ENCODE measurements at regions not wholly inside any gene's neighbourhood (a gene's known extent, or its start where the extent isn't known, plus 50 kb on each side); places are given as distances from the start of the nearest gene placed in this dataset.

DNA sequence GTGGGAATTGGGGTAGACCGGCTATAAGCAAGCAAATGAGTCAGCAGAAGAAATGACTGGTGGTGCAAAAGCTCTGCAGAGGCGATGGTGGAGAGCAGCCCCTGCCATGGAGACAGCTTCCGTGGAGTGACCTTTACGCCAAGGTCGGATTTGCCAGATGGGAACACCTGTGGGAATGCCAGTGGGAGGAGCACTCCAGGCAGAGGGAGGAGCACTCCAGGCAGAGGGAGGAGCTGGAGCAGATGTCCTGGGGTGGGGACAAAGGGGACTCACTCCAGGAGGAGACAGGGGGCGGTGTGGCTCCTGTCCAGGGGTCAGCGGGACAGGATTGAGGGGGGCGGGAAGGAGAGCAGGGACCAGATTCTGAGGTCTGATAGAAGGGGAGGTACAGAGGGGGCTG is 258.8 kb upstream of the CTBP2 start:
- TF ChIP-seq POLR2A (IDR thresholded peaks at IDR 0.05; ENCODE audit: low read length) (no peak), GATA1 (IDR thresholded peaks at IDR 0.05; ENCODE audit: low read depth, low read length) (no peak)

Data from erythroblast (primary cell).